Bone marrow (tissue), 2 donors: ENCODE measurements at regions not wholly inside any gene's neighbourhood (a gene's known extent, or its start where the extent isn't known, plus 50 kb on each side); places are given as distances from the start of the nearest gene placed in this dataset.
"Not testable (repeated sequence)": the region's sequence is repeated elsewhere in the genome, so short reads cannot be mapped to it uniquely, and the experiment has no call there.

Source experiments
- DNase-seq, 2 donors: peaks; one replicate each; lab custom pipeline; 2025; lab: John Stamatoyannopoulos, UW

DNA sequence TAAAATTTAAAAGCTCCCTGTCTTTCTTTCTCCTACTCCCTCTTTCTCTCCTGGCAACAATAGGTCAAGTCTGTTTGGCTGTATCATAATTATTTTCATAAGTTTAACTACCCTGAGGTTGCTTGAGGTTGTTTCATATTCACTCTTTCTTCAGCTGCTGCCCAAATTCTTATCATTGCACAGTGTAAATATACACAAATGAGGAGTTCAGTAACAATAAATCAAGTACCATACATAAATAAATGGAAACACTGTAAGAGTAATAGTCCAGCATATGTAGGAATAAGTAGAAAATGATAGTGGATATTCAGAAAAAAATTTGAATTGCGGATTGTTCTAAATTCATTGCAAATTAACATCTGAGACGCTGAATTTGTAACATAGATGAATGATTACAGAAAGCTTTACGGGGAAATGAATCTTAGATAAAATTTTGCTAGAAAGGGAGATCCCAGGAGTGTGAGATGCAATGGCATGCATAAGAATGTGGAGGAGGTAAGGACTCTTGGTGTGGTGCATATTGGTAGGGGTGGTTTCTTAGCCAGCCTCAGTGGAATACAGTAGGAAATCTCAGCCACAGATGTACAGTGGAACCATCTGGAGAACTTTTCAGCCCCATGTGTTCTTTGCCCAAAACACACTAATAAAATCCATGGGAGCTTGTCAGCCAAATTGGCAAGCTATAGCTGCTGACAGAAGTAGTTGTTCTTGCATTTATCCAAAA, 480.7 kb downstream of the HTR1B start:
- DNase-seq = no peak

DNA sequence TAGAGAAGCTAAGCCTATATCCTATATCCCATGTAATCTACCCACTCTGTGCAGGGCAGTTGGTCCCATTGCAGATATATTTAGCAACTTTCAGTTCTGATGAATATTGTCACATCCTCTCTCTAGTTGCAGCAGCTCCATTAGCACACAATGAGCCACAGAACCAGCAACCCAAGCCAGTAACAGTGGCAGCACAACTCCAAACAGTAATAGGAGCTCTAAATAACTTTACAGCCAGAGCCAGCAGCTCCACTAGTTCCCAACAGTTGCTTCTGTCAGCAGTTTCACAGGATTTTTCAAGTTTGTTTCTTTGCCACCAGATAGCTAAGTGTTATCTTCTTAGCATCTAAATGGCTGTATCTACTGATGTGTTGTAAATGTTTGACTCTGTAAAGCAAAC, 490.8 kb downstream of the HTR1B start:
- no peak for DNase-seq

DNA sequence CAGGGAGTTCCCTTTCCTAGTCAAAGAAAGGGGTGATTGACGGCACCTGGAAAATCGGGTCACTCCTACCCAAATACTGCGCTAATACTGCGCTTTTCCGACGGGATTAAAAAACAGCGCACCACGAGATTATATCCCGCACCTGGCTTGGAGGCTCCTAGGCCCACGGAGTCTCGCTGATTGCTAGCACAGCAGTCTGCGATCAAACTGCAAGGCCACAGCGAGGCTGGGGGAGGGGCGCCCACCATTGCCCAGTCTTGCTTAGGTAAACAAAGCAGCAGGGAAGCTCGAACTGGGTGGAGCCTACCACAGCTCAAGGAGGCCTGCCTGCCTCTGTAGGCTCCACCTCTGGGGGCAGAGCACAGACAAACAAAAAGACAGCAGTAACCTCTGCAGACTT, 504.1 kb downstream of the HTR1B start:
- DNase-seq = not testable (repeated sequence)

DNA sequence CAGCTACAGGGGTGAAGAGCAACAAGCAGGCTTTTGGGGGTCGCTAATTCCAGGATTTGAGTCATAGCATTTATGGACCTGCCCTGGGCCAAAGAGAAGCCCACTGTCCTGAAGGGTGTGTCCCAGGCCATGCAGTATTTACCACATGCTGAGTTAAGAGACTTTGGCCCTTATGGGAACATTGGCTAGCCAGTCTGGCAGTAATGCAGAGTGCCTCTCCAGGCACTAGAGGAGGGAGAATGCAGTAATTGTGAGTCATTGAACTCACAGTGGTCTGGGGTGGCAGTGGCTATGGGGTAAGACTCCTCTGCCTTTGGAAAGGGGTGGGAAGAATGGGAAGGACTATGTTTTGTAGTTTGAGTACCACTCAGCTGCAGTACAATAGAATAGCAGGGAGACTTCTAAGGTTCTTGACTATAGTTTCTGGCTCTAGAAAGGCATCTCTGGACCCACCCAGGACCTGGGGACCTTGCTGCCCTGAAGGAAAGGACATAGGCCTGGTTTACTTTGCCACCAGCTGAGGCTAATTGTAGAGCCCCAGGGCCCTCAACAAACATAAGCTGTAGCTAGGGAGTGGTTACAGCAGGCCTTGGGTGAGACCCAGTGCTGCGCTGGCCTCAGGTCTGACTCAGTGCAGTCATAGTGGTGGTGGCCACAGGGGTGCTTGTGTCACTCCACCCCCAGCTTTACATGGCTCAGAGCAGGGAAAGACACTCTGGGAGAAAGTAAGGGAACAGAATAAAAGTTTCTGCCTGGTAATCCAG, 520.9 kb downstream of the HTR1B start:
- DNase-seq = no peak

DNA sequence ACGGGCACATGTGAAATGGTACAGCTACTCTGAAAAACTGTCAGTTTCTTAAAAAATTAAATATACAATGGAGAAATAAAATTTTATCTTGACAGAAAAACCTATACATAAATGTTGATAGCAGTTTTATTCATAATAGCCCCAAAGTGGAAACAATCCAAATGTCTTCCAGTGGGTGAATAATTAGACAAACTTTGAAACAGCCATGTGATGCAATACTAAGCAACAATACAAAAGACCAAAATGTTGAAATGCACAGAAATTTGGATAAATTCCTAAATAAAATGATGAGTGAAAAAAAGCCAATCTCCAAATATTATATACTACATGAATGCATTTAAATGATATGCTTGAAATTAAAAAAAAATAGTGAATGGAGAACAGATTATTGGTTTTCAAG, 523.1 kb downstream of the HTR1B start:
- DNase-seq = no peak

DNA sequence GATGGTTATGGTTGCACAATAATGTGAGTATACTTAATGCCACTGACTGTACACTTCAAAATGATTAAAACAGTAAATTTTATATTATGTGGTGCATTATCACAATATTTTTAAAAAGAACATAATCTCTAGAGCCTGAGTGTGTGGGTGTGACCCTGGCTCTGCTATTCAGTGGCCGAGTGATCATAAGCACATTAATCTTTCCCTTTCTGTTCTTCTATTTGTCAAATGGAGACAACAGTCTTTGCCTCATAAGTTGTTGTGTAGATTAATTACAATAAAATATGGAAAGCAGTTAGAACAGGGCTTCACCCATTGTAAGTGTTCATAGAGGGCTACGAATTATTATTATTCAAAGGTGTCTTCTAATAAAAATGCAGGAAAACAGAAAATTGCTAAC, 548.6 kb downstream of the HTR1B start:
- no peak for DNase-seq

DNA sequence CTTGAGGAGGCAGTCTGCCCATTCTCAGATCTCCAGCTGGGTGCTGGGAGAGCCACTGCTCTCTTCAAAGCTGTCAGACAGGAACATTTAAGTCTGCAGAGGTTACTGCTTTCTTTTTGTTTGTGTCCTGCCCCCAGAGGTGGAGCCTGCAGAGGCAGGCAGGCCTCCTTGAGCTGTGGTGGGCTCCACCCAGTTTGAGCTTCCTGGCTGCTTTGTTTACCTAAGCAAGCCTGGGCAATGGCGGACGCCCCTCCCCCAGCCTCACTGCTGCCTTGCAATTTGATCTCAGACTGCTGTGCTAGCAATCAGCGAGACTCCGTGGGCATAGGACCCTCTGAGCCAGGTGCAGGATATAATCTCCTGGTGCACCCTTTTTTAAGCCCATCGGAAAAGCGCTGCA, 557.8 kb downstream of the HTR1B start:
- DNase-seq = not testable (repeated sequence)

DNA sequence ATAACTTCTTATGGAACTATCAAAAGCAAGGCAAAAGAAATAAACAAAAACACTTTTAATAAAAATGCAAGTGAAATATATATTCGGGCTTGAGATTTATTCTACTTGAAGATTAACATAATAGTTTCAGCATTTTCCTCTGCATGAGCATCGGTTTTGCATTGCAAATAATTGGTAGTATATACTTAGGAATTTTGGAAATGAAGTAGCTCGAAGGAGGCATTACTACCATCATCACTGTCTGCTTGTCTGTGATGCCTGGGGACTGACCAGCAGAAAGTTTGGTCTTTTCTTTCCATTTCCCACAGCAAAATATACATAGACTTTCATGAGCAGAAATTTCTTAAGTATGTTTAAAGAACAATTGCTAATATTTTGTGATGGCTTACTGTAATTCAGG, 570.7 kb downstream of the HTR1B start:
- DNase-seq = no peak

DNA sequence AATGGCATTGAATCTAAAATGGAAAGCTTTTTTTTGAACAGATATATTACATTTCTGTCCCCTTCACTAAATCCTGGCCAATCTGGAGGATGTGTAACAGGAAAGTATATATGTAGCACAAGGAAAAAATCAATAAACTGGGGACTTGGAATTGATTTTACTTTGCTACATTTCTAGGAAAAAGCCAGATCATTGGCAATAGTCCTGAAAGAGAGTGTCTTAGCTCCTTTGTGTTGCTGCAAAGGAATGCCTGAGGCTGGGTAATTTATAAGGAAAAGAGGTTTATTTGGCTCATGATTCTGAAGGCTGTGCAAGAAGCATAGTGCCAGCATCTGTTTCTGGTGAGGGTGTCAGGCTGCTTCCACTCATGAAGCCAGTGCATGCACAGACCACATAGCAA, 574.9 kb downstream of the HTR1B start:
- no peak for DNase-seq

DNA sequence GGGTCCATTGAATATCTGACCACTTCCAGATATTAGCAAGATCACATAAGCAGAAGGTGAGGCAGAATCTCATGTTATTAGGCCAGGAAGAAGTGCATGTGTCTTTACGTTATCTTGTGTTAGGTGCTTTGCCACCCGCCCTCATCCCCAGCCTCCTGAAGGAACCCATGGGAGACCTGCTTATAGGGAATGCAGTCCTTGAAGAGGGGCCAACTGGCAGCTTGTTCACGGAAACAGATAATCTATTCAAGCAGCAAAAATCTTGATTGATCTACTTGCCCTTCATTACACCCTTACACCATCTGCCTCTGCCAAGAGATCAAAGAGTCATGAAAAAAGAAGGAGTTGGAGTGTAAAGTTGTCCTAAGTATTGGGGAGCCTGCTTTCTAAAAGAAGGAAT, 576.4 kb downstream of the HTR1B start:
- DNase-seq = no peak

DNA sequence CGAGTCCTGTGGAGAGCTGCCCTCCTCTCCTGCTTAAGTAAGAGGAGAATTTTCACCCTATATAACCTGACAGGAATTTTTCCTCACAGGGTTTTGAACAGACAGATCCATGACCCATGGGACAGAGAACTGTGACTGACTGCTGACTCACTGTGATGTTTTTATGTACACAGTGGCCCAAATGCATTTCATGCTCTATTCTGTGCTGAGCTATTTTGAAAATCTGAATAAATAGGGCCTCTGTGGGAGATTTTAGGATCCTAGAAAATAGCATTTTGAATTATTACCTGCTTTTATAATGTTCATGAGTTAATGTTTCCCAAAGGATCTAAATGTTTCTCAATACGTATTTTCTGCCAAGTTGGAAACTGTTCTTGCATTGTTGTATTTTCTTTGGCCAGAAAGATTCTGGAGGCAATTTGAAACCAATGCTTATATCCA, 577.4 kb downstream of the HTR1B start:
- no peak for DNase-seq

DNA sequence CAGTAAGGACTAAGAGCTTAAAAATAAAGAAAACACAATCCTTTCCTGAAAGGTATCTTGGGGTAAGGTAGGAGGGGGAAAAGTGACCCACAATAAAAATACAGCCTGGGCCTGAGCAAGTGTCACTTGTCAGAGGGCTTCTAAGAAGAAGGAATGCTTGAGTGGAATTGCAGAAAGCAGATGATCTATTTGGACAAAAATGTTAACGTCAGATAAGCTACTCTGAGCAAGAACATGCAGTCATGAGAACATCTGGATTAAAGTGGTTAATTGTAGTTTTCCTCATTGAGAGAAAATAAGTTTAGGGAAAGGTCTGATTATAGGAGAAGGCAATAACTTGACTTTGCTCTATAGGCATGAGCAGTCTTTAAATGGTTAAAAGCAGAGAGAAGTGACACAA, 581.9 kb downstream of the HTR1B start:
- no peak for DNase-seq

DNA sequence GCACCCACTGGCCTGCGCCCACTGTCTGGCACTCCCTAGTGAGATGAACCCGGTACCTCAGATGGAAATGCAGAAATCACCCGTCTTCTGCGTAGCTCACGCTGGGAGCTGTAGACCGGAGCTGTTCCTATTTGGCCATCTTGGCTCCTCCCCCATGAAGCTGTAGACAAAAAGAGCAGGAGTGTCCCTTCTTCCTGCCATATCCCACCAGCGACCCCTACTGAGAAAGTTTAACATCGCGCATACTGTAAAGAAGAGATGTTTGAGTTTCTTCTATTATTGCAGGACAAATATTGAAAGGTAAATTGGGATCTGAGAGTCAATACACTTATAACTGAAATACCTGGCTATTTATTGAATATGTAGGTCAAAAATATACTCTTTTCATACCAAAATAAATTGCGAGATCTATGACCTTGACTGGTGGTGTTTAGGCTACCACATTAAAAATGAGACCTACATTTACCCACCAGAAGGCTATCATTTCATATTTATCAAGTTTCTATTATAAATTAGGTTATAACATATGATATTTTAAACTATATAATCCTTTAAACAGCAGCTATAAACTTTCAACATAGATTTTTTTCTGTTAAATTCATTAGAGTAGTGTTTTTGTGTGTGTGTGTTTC, 586.3 kb downstream of the HTR1B start:
- DNase-seq = peak in 1 of 2 donors; percentile 1

DNA sequence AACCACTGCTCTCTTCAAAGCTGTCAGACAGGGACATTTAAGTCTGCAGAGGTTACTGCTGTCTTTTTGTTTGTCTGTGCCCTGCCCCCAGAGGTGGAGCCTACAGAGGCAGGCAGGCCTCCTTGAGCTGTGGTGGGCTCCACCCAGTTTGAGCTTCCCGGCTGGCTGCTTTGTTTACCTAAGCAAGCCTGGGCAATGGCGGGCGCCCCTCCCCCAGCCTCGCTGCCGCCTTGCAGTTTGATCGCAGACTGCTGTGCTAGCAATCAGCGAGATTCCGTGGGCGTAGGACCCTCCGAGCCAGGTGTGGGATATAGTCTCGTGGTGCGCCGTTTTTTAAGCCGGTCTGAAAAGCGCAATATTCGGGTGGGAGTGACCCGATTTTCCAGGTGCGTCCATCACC, 586.9 kb downstream of the HTR1B start:
- not testable (repeated sequence) for DNase-seq

DNA sequence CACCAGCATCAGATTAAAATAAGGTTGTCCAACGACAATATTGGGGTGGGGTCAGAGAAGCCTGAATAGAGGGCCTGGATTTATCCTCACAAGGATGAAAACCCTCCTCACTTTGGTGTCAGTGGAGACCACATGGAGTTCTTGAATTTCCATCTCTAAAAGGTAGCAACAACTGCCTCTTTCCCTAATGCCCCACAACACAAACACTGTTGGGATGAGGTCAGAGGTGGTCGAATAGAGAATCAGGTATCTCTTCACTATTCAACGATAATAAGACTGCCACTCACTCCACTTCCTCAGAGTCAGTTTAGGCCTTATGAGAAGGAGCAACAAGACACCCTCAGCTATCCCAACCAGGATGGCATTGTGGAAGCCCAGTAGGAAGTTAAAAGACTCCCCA, 596.1 kb downstream of the HTR1B start:
- DNase-seq = no peak

DNA sequence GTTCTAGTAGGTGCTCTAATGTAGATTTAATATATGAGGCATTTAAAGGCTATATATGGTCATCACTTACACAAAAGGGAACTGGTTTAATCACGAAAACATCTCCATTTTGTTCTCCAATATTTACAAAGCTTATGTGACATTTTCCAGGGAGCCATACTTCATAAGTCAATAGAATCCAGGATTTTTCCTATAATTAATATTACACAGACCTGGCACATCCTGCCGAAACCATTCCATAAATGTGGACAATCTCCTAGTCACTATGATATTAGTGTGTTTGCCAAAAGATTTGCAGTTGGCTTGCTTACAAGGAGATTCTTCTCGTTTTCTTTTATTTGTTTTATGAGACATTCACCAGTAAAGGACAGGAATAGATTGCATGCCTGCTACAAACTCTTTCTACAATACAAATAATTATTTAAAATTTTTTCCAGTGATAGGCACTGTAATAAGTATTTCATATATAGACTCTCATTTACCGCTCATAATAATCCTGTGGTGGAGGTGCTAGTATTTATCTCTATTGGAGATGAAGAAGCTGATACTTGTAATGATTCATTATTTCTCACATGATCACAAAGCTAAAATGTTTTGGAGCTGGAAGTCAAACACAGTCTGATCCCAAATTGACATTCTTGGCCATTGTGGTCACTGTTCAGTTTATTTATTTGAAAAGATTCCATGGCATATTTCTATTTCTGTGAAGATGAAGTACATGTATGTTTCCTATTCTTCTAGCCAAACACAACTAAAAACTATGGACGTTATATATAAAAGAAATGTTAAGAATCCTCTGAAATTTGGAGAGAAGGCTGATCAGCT, 597.0 kb downstream of the HTR1B start:
- DNase-seq = no peak

DNA sequence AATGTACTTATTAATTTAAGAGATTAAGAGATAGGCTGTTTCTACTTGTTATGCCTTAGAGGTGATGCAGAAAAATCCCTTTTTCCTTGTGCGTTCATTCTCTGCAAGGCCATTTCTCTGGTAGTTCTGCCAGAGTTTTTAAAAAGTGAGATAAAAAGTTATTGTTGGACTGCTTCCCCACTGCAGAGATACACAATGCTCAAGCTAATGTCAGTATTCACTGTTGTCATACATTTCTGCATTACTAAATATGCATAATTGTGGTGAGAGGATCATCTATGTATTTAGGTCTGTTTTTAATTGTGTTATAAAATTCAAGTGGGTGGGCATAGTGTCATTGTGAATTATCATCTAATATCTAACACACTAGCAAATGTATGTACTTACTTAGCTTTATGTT, 600.4 kb downstream of the HTR1B start:
- no peak for DNase-seq

DNA sequence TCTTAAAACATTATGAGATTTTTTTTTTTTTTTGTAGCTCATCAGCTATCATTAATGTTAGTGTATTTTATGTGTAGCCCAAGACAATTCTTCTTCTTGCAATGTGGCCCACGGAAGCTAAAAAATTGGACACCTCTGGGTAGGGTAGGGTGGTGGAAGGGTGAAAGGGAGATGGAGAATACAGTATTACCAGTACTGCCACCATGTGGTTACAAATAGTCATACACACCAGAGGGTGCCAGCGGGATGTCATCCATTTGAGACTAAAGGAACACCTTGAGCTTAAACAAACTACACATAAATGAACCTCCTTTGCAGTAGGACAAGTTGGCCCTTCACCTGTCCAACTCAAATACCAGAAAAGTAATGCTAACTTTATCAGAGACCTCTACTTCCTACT, 601.9 kb downstream of the HTR1B start:
- no peak for DNase-seq

DNA sequence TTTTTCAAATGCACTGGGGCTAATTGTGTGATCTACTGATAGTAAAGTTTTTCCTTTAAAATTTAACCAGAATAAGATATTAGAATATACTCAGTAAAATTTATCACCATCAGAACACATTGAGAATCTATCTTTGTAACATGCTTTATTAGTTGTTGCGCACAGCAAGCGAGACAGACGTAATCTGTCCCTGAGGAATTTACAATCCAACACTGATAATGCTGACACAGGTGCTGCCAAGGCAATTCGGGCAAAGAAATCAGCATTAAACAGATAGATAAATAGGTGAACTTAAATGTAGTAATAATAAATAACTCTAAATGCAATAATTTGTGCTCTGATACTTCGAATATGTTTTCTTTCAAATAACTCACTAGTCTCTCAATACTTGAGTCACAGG, 607.2 kb downstream of the HTR1B start:
- DNase-seq = no peak

DNA sequence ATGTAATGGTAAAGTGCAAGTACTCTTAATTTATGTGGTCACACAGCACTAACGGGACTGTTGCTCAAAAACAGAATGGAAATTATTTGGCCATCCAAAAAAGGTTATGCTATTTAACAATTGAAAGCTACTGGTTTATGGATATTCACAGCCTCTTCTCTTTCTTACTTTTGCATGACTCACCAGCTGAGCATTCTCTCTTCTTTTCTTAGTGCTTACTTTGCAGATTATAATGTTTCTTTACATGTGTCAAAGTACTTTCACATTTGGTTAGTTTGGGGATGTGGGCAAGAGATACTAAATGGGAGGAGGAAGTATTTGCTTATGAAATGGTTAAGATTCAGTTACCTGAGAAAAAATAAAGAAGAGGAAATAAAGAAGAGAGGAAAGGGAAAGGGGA, 610.5 kb downstream of the HTR1B start:
- no peak for DNase-seq

DNA sequence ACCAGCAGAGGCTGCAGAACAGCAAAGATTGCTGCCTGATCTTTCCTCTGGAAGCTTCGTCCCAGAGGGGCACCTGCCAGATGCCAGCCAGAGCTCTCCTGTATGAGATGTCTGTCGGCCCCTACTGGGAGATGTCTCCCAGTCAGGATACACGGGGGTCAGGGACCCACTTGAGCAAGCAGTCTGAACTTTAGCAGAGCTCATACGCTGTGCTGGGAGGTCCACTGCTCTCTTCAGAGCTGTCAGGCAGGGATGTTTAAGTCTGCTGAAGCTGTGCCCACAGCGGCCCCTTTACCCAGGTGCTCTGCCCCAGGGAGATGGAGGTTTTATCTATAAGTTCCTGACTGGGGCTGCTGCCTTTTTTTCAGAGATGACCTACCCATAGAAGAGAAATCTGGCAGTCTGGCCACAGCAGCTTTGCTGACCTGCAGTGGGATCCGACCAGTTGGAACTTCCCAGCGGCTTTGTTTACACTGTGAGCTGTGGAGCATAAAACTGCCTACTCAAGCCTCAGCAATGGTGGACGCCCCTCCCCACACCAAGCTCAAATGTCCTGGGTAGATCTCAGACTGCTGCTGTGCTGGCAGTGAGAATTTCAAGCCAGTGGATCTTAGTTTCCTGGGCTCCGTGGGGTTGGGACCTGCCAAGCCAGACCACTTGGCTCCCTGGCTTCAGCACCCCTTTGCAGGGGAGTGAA, 613.9 kb downstream of the HTR1B start:
- DNase-seq = not testable (repeated sequence)
